ENCODE measurements at regions not wholly inside any gene's neighbourhood (a gene's known extent, or its start where the extent isn't known, plus 50 kb on each side); places are given as distances from the start of the nearest gene placed in this dataset.
"Not testable (repeated sequence)": the region's sequence is repeated elsewhere in the genome, so short reads cannot be mapped to it uniquely, and the experiment has no call there.

DNA sequence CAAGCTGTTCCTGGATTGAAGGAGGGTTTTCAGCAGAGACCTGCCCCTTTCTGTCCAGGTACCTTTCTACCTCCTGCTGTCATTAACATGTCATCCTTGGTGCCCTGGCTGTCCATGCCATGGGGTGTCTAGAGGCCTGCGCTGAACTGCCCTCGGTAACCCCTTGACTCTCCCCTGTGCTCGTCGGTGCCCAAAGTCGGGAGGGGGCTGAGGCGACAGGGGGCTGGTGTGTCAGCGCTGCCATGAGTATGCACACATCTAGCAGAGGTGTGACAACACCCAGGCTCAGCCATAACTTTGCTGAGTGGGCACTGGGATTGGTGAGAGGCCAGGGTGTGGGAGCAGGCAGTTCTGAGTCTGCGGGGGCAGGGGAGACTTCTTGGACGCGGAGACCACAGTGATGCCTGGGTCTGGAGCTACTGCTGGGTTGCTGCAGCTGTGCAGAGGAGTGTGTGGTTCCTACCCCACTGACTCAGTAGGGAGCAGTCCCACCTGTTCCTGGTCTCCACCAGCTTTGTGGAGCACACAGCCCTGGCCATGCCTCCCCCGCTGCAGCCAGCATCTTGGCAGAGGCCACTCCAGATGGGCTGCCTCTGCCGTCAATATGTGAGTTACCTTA lies 376.2 kb upstream of the SEMA3C start:
- DNase-seq (ENCODE audit: low read depth) = peak; percentile 94

GRCh38 chr7:81293806-81294205 lies 375.0 kb upstream of the SEMA3C start:
- DNase-seq (ENCODE audit: low read depth) = peak; percentile 87

DNA sequence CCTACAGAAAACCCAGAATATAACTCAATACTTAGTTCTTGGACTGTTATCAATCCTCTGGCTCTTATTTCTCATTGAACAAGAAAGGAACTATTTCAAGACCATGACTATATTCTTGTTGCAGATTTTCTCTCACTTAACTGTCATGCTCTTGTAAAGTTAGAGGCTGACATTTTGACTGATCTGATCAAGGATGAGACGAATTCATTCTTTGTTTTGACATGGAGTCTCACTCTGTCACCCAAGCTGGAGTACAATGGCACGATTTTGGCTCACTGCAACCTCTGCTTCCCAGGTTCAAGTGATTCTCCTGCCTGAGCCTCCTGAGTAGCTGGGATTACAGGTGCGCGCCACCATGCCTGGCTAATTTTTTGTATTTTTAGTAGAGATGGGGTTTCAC lies 367.9 kb upstream of the SEMA3C start:
- not testable (repeated sequence) for DNase-seq (ENCODE audit: low read depth)

- DNase-seq (ENCODE audit: low read depth) = peak; percentile 60
Observed at GRCh38 chr7:81285142-81285871, 366.5 kb upstream of the SEMA3C start.

DNA sequence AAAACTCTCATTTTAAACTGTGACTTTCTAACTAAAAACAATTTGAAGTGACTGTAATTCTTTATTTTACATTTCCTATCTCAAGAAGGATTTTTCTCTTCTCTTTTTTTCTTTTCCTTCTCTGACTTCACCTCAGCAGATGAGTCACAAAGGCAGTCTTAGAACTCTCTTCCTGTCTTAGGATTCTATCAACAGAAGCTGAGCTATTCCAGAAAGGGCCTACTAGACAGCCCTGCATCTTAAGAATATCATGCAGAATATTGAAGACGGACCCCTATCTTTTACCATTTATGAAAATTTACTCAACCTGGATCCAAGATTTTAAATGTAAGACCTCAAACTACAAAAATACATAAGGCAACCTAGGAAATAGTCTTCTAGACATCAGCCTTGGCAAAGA lies 365.7 kb upstream of the SEMA3C start:
- DNase-seq (ENCODE audit: low read depth) = peak; percentile 36

GRCh38 chr7:81280531-81280930 lies 361.7 kb upstream of the SEMA3C start:
- peak; percentile 40 for DNase-seq (ENCODE audit: low read depth)

GRCh38 chr7:81277691-81278090 lies 358.8 kb upstream of the SEMA3C start:
- DNase-seq (ENCODE audit: low read depth) = no peak

DNA sequence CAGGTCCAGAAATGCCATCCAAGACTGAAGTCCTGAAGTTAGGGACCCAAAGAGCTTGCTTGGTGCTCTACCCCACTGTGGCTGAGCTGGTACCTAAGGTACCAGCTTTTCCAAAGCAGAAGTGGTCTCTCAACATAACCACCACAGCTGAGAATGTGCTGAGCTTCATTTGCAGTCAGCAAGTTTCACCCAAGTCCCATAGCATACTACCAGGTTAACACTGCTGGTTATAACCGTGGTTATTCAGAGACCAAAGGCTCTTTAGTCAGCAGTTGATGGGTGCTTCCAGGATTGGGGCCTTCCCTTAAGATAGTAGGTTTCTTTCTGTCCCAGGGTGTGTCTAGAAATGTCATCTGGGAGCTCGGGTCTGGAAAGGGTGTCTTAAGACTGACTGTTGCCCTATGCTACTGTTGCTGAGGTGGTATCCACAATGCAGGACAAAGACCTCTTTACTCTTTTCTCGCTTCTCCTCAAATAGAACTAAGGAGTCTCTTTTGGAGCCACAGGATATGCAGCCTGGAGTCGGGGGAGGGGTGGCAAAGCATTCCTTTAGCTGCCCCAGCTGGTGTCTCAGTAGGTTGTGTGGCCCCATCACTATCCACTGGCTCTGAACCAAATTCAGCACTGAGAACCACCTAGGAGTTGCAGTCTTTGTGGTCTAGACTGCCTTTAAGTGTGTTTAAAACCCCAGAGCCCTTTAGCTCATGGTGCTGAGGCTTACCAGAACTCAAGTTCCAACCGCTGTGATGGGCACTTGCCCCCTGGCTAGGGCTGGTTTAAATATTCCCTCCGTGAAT lies 354.9 kb upstream of the SEMA3C start:
- DNase-seq (ENCODE audit: low read depth) = peak; percentile 85

DNA sequence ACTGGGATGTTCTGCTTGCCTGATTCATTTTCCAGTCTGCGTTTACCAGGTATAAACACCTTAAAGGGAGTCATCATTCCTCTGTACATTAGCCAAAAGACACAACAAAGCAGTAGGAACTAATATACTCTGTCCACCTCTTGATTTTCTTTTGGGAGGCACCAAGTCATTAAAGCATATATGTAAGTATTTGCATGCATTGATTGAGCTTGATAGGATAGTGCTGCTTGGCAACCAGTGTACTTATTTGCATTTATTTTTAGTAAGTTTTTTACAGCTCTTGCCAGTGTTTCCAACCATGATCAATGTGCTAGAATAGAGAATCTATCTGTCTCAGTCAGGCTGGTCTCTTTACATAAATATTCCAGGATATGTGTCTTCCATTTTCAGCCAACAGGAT lies 353.3 kb upstream of the SEMA3C start:
- no peak for DNase-seq (ENCODE audit: low read depth)

- peak; percentile 12 for DNase-seq (ENCODE audit: low read depth)
Observed at GRCh38 chr7:81268551-81268950, 349.7 kb upstream of the SEMA3C start.

DNA sequence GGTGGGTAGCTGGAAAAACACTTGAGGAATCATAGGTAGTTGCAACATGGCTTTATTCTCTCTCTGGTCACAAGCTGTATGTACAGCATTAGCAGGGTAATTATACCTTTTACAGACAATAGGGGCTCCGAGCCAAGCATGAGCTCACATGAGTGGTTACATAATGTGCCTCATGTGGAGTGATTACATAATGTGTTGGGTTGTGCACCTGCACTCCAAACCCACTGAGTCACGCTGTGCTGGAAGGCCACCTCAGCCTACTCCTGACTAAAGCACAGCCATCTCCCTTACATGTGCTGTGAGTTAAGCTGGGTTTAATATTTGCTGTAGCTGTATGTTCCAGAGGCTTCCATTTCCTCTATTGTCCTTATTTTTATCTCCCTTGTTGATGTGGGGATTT lies 348.7 kb upstream of the SEMA3C start:
- peak; percentile 55 for DNase-seq (ENCODE audit: low read depth)

DNA sequence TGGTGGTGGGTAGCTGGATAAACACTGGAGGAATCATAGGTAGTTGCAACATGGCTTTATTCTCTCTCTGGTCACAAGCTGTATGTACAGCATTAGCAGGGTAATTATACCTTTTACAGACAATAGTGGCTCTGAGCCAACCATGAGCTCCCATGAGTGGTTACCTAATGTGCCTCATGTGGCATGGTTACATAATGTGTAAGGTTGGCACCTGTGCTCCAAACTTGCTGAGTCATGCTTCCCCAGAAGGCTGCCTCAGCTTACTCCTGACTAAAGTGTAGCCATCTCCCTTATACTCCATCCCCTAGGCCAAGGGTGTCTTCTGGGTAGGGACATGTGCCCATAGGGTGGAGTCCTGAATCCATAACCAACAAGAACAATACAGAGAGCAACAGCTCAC lies 345.3 kb upstream of the SEMA3C start:
- peak; percentile 24 for DNase-seq (ENCODE audit: low read depth)

- DNase-seq (ENCODE audit: low read depth) = peak; percentile 28
Observed at GRCh38 chr7:81260152-81260551, 341.3 kb upstream of the SEMA3C start.

- DNase-seq (ENCODE audit: low read depth) = no peak
Observed at GRCh38 chr7:81256991-81257390, 338.1 kb upstream of the SEMA3C start.

GRCh38 chr7:81248420-81248819 lies 329.6 kb upstream of the SEMA3C start:
- DNase-seq (ENCODE audit: low read depth) = no peak

DNA sequence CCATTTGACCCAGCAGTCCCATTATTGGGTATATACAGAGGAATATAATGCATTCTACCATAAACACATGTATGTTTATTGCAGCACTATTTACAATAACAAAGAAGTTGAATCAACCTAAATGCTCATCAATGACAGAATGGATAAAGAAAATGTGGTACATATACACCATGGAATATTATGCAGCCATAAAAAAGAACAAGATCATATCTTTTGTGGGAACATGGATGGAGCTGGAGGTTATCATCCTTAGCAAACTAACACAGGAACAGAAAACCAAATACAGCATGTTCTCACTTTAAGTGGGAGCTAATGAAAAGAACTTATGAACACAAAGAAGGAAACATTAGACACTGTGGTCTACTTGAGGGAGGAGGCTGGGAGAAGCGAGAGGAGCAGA lies 328.5 kb upstream of the SEMA3C start:
- not testable (repeated sequence) for DNase-seq (ENCODE audit: low read depth)

- DNase-seq (ENCODE audit: low read depth) = no peak
Observed at GRCh38 chr7:81245353-81245752, 326.5 kb upstream of the SEMA3C start.

DNA sequence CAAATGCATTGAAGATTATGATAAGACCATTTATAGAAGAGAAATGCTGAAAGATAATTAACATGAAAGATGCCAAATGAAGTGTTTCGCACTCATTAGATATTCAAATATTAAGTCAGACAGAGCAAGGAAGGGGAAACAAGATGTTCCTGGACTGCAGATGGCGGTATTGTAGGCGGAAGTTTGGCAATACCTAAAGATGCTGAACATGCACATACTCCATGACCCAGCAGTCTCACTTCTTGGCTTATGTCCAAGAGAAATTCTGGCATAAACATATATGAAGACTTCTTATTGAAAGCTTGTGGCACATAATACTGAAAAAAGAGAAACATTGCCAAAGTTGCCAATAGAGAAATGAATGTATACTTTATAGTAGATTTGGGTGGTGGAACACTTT lies 325.4 kb upstream of the SEMA3C start:
- DNase-seq (ENCODE audit: low read depth) = no peak

DNA sequence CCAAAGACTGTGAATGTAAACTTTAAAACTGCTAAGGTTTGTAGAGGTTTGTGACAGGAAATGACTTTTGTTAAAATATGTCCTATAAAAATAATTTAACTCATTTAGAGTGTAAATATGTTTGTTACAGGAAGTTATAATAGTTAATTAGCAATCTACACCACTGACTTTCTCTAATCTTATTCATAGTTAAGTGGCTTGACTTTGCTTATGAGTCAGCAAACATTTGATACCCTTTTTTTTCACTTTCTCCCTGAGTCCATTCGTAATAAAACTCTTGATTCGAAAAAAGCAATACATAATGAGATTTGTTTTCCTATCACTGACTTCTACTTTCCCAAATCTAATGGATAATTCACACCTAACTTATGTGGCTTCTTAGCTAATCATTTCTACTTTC lies 317.7 kb upstream of the SEMA3C start:
- peak; percentile 18 for DNase-seq (ENCODE audit: low read depth)

DNA sequence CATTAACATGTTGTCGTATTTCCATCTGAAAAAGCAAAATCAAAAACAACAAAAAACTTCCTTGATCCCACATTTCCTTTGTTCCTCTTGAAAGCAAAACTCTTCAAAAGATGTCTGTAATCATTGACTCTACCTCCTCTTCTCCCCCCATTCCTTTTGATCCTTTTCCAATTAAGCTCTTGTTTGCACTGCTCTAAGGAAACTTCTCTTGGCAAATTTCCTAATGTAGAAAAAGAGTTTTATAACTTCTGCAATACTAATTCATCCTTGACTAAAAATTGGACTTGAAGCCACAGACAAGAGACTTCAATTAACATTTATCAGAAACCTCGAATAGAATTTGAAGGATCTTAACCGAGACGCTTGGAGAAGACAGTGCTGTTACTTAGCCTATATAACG lies 317.1 kb upstream of the SEMA3C start:
- no peak for DNase-seq (ENCODE audit: low read depth)

- DNase-seq (ENCODE audit: low read depth) = peak; percentile 30
Observed at GRCh38 chr7:81234896-81235295, 316.0 kb upstream of the SEMA3C start.

DNA sequence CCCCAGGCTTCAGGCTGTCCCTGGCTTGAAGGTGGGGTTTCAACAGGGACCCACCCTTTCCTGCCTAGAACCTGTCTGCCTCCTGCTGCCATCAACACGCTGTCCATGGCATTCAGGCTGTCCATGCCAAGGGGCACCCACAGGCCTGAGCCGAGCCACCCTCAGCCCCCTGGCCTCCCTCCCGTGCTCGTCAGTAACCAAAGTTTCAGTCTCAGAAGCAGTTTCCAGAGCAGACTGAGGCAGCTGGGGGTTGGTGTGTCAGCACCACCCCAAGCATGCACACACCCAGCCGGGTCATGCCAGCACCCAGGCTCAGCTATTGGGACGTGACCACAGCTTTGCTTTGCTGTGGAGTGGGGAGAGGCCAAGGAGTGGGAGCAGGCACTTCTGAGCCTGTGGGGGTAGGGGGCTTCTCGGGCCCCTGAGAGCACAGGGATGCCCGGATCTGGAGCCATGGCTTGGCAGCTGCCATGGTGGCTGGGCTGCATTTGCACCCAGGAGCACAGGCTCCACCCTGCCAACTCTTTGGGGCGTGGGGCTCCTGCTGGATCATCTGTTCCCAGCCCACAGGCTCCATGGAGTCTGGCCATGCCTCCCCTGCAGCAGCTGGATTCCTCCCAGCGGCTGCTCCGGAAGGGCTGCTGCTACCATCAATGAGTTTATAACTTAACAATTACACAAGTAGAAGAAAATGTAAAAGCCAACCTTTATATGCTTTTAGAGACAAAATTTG lies 314.5 kb upstream of the SEMA3C start:
- peak; percentile 39 for DNase-seq (ENCODE audit: low read depth)

All from myocyte (in vitro differentiated cells).